Mononuclear cell (primary cell): ENCODE measurements at regions not wholly inside any gene's neighbourhood (a gene's known extent, or its start where the extent isn't known, plus 50 kb on each side); places are given as distances from the start of the nearest gene placed in this dataset.
"Not testable (repeated sequence)": the region's sequence is repeated elsewhere in the genome, so short reads cannot be mapped to it uniquely, and the experiment has no call there.

Experiments used
- H3K27me3 ChIP-seq: 2 replicates; pipeline ENCODE4 v1.6.0; 2011; ENCODE audit warnings: low read length, control low read depth; ENCODE audit not compliant: insufficient read depth
- H3K4me1 ChIP-seq: 2 replicates; pipeline ENCODE4 v1.5.1; 2011; ENCODE audit warnings: mild to moderate bottlenecking, low read length, control low read depth; ENCODE audit not compliant: insufficient read depth
- H3K4me3 ChIP-seq: 2 replicates; pipeline ENCODE4 v1.5.1; 2011; ENCODE audit warnings: mild to moderate bottlenecking, low read length, moderate library complexity
- H3K9me3 ChIP-seq: 2 replicates; pipeline ENCODE4 v1.5.1; 2011; ENCODE audit warnings: low read depth, mild to moderate bottlenecking, control low read depth, low read length

- no peaks in the 10 kb centered on the region for H3K4me1 ChIP-seq
- H3K27me3 ChIP-seq, result no peaks in the 10 kb centered on the region
- no peak overlapping the region for H3K4me3 ChIP-seq
- no peaks in the 10 kb centered on the region for H3K9me3 ChIP-seq
Observed at GRCh38 chr15:98321896-98322295, 326.4 kb upstream of the IGF1R start.

GRCh38 chr15:98322581-98322980, 325.8 kb upstream of the IGF1R start:
- Histone ChIP-seq H3K4me3 (no peak overlapping the region), H3K4me1 (no peaks in the 10 kb centered on the region), H3K9me3 (no peaks in the 10 kb centered on the region), H3K27me3 (no peaks in the 10 kb centered on the region)

GRCh38 chr15:98324341-98324970, 323.9 kb upstream of the IGF1R start:
- Histone ChIP-seq H3K4me1 (no peaks in the 10 kb centered on the region), H3K4me3 (no peak overlapping the region), H3K27me3 (no peaks in the 10 kb centered on the region), H3K9me3 (no peaks in the 10 kb centered on the region)

DNA sequence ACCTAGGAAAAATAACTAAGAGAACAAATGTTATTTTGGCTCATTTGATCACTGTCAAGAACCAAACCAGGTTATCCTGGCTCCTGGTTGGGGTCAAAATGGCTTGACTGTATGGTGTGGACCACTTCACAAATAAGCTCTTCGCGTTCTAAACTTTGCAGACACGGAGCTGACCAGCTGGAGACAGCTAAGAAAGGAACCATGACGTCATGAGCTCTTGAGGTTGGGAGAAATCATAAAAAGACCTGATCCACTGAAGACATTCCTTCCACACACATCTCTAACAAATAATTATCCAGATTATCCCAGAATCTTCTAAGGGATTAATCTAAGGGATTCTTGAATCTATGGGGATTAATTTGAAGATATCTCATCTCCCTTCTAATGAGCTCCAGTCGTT, 321.5 kb upstream of the IGF1R start:
- H3K27me3 ChIP-seq, result no peaks in the 10 kb centered on the region
- no peaks in the 10 kb centered on the region for H3K4me1 ChIP-seq
- H3K4me3 ChIP-seq, result no peak overlapping the region
- no peaks in the 10 kb centered on the region for H3K9me3 ChIP-seq

GRCh38 chr15:98330258-98330657, 318.1 kb upstream of the IGF1R start:
- Histone ChIP-seq H3K9me3 (no peaks in the 10 kb centered on the region), H3K4me3 (no peak overlapping the region), H3K27me3 (no peaks in the 10 kb centered on the region), H3K4me1 (no peaks in the 10 kb centered on the region)

- no peaks in the 10 kb centered on the region for H3K9me3 ChIP-seq
- no peaks in the 10 kb centered on the region for H3K27me3 ChIP-seq
- no peak overlapping the region for H3K4me3 ChIP-seq
- no peaks in the 10 kb centered on the region for H3K4me1 ChIP-seq
Observed at GRCh38 chr15:98330692-98331435, 317.5 kb upstream of the IGF1R start.

DNA sequence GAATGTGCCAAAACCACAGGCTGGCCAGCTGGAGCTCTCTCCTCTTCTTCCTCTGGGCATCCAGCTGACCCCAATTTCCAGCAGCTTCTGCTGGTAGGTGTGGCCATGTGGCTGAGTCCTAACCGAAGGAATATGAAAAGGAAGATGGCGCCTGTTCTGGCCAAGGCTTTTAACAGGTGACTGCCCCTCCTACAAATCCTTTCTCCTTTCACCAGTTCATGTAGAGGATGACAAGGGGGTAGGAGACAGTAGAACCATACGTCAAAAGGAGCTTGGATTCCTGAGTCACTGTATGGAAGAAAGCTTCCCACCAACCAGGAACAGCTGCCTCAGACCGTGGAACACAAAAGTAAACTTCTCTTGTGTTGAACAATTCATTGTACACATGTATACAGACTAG, 316.7 kb upstream of the IGF1R start:
- Histone ChIP-seq H3K4me1 (no peaks in the 10 kb centered on the region), H3K9me3 (no peaks in the 10 kb centered on the region), H3K27me3 (no peaks in the 10 kb centered on the region), H3K4me3 (no peak overlapping the region)

- H3K4me1 ChIP-seq, result no peaks in the 10 kb centered on the region
- H3K4me3 ChIP-seq, result no peak overlapping the region
- H3K27me3 ChIP-seq, result no peaks in the 10 kb centered on the region
- no peaks in the 10 kb centered on the region for H3K9me3 ChIP-seq
Observed at GRCh38 chr15:98333251-98333650, 315.1 kb upstream of the IGF1R start.

GRCh38 chr15:98342911-98343310, 305.4 kb upstream of the IGF1R start:
- Histone ChIP-seq H3K27me3 (no peaks in the 10 kb centered on the region), H3K4me1 (no peaks in the 10 kb centered on the region), H3K9me3 (no peaks in the 10 kb centered on the region), H3K4me3 (no peak overlapping the region)

- H3K27me3 ChIP-seq, result no peaks in the 10 kb centered on the region
- no peak overlapping the region for H3K4me3 ChIP-seq
- no peaks in the 10 kb centered on the region for H3K9me3 ChIP-seq
- H3K4me1 ChIP-seq, result no peaks in the 10 kb centered on the region
Observed at GRCh38 chr15:98344591-98344990, 303.7 kb upstream of the IGF1R start.

GRCh38 chr15:98347001-98347400, 301.3 kb upstream of the IGF1R start:
- H3K9me3 ChIP-seq, result no peaks in the 10 kb centered on the region
- no peaks in the 10 kb centered on the region for H3K4me1 ChIP-seq
- no peaks in the 10 kb centered on the region for H3K27me3 ChIP-seq
- no peak overlapping the region for H3K4me3 ChIP-seq

GRCh38 chr15:98347866-98348265, 300.5 kb upstream of the IGF1R start:
- H3K4me3 ChIP-seq, result no peak overlapping the region
- H3K27me3 ChIP-seq, result no peaks in the 10 kb centered on the region
- H3K4me1 ChIP-seq, result no peaks in the 10 kb centered on the region
- H3K9me3 ChIP-seq, result no peaks in the 10 kb centered on the region

DNA sequence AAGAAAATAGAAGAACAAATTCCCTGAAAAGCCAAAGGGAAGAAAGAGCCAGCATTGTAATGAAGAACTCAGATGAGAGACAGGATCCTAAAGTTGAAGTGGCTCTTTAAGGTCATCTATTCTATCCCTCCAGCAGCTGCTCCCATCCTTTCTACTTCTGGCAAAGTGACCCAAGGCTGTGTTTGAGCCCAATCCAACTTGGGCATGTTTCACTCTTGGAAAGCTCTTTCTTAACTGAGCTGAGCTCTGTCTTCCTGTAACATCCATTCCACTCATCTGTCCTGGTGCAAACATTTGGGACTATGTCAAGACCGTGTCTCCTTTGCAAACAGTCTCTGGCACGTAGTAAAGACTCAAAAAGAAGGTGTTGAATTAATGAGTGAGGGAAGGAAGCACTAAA, 298.1 kb upstream of the IGF1R start:
- Histone ChIP-seq H3K4me3 (no peak overlapping the region), H3K4me1 (no peaks in the 10 kb centered on the region)

DNA sequence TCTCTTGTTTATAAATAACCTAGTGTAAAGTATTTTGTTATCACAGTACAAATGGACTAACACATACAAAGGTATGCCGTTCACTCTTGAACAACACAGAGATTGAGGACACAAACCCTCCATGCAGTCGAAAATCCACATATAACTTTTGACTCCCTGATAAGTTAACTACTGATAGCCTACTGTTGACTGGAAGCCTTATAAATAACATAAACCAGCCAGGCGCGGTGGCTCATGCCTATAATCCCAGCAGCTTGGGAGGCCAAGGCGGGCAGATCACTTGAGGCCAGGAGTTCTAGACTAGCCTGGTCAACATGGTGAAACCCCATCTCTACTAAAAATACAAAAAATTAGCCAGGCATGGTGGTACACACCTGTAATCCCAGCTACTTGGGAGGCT, 290.1 kb upstream of the IGF1R start:
- not testable (repeated sequence) for H3K4me1 ChIP-seq, H3K4me3 ChIP-seq, H3K27me3 ChIP-seq, H3K9me3 ChIP-seq

More for the DNA sequence above, 298.1 kb upstream of the IGF1R start:
- Histone ChIP-seq H3K27me3 (no peaks in the 10 kb centered on the region), H3K9me3 (no peaks in the 10 kb centered on the region)

- Histone ChIP-seq H3K27me3 (no peaks in the 10 kb centered on the region), H3K4me1 (no peaks in the 10 kb centered on the region), H3K9me3 (no peaks in the 10 kb centered on the region), H3K4me3 (no peak overlapping the region)
Observed at GRCh38 chr15:98358971-98359370, 289.4 kb upstream of the IGF1R start.

- Histone ChIP-seq H3K27me3 (no peaks in the 10 kb centered on the region), H3K4me3 (no peak overlapping the region), H3K9me3 (no peaks in the 10 kb centered on the region)
Observed at GRCh38 chr15:98363416-98363815, 284.9 kb upstream of the IGF1R start.

More at GRCh38 chr15:98363416-98363815, 284.9 kb upstream of the IGF1R start:
- H3K4me1 ChIP-seq, result no peaks in the 10 kb centered on the region
